Transverse colon (tissue), 4 donors: ENCODE measurements at regions not wholly inside any gene's neighbourhood (a gene's known extent, or its start where the extent isn't known, plus 50 kb on each side); places are given as distances from the start of the nearest gene placed in this dataset.

Experiments
- DNase-seq: peaks from one replicate; pipeline ENCODE4 v3.0.0-alpha.2; 2019
- H3K27ac ChIP-seq, 4 donors: fragments of 200-600 bp; sonication (generic); 2 replicates each; pipeline ENCODE4 v1.5.1; 2016 to 2018; ENCODE audit warnings: inconsistent platforms in 4 of 4
- H3K27me3 ChIP-seq: fragments of 200-600 bp; sonication (generic); 2 replicates; pipeline ENCODE4 v1.5.1; 2017; ENCODE audit warnings: inconsistent platforms
- H3K36me3 ChIP-seq, 4 donors: fragments of 200-600 bp; sonication (generic); 2 replicates each; pipeline ENCODE4 v1.5.1; 2017 to 2019; ENCODE audit warnings: inconsistent platforms in 4 of 4
- H3K4me1 ChIP-seq, 4 donors: fragments of 200-600 bp; sonication (generic); 2 replicates each; pipeline ENCODE4 v1.5.1; 2017 to 2020; ENCODE audit warnings: inconsistent platforms in 4 of 4
- H3K4me3 ChIP-seq, 4 donors: fragments of 200-600 bp; sonication (generic); 1 replicate in 1 of 4; 2 replicates in 3 of 4; pipeline versions ENCODE4 v1.5.1 to v1.6.1; 2017 to 2019; ENCODE audit warnings: inconsistent platforms in 4 of 4
- H3K9me3 ChIP-seq, 2 donors: fragments of 200-600 bp; sonication (generic); 2 replicates each; pipeline ENCODE4 v1.5.1; 2017 to 2019; ENCODE audit warnings: inconsistent platforms in 2 of 2
- CTCF ChIP-seq, 5 experiments: fragments of 200-600 bp in 3 of 5; fragments of 450-650 bp in 2 of 5; sonication (generic) in 3 of 5; IDR thresholded peaks; 1 replicate in 2 of 5; 2 replicates in 3 of 5; pipeline ENCODE4 v1.5.1; 2016 to 2017; ENCODE audit warnings: antibody characterized with exemption in 5 of 5, inconsistent platforms in 3 of 5, mild to moderate bottlenecking in 2 of 5, moderate library complexity in 1 of 5
- EP300 ChIP-seq: sonication (generic); formaldehyde crosslinking; IDR thresholded peaks from one replicate; pipeline ENCODE4 v1.6.1; 2017; ENCODE audit warnings: antibody characterized with exemption, low read depth
- POLR2A ChIP-seq: fragments of 450-650 bp; IDR thresholded peaks from one replicate; pipeline ENCODE4 v1.6.1; 2016; ENCODE audit warnings: antibody characterized with exemption, mild to moderate bottlenecking, moderate library complexity
- POLR2AphosphoS5 ChIP-seq, 3 donors: sonication (generic); formaldehyde crosslinking; IDR thresholded peaks; one replicate each; pipeline ENCODE4 v1.6.1; 2016; ENCODE audit warnings: antibody characterized with exemption in 3 of 3
- WGBS, 2 donors: methylation state at CpG; one replicate each; pipeline ENCODE4 v1.1.5; 2018; ENCODE audit warnings: low coverage in 1 of 2; 5-methylcytosine and 5-hydroxymethylcytosine counted together
- in situ Hi-C, 4 donors: fragments of 200-750 bp; cut with MboI; loops; one replicate each; pipeline versions ENCODE4 v1.15.0 to v1.15.1; 2017; ENCODE audit warnings: low sequenced_read_pairs in 3 of 4, low pct_ligation_motif_present in 1 of 4, low pct_unique_long_range_greater_than_20kb in 1 of 4
- intact Hi-C: fragments of 100-400 bp; cut with DNase I; formaldehyde crosslinking; loops from one replicate; pipeline ENCODE4 v1.15.1; 2023; ENCODE audit warnings: low total_unique reads

- intact Hi-C loops: loop anchor here (1.0 to 10.0 kb wide), 2 partner anchors 9 to 546 kb away; no protein-coding TSS in a partner anchor
- H3K4me1 ChIP-seq: peaks cover 0 to 8% (median 0%) of the 10 kb centered on the region in 4 donors
- H3K9me3 ChIP-seq: no peaks in the 10 kb centered on the region
- DNase-seq: no peak
- TF ChIP-seq POLR2A (no peak), EP300 (no peak), CTCF (IDR thresholded peaks at IDR 0.05) (no peak), POLR2AphosphoS5 (IDR thresholded peaks at IDR 0.05) (no peak)
- H3K4me3 ChIP-seq: no peak overlapping the region
- H3K27me3 ChIP-seq: peaks cover 26% of the 10 kb centered on the region
- no peaks in the 10 kb centered on the region for H3K36me3 ChIP-seq
- H3K27ac ChIP-seq: no peak overlapping the region
- in situ Hi-C loops: loop anchor here (10.0 to 25.0 kb wide), 3 partner anchors 529 to 554 kb away; no protein-coding TSS in a partner anchor
- WGBS, 2 donors: 73 to 82% methylated on average over 4 to 5 of the region's 5 CpGs
Measured at GRCh38 chr2:236508466-236508865, 61.2 kb upstream of the ACKR3 start.

DNA sequence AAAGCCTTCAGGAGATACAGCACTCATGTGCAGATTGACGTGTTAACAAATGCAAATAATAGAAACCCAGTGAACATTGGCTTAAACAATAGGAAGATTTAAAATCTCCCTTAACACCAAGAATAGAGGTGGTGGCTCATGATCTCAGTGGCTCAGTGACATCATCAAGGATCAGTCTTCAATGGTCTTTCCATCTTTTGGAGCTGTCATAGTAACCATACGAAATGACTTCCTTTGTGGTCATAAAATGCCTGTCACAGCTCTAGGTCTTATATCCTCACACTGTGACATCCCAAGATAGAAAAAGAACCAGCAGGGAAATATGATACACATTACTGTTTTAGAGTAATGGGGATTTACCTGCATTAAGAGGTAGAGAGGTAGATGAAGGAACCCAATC lies 59.6 kb upstream of the ACKR3 start:
- H3K9me3 ChIP-seq: no peaks in the 10 kb centered on the region
- H3K27ac ChIP-seq: no peak overlapping the region
- H3K27me3 ChIP-seq: peaks cover 26% of the 10 kb centered on the region
- H3K4me1 ChIP-seq: peaks cover 0 to 8% (median 0%) of the 10 kb centered on the region in 4 donors
- no peak overlapping the region for H3K4me3 ChIP-seq
- 45 to 53% methylated on average over 2 of the region's 2 CpGs for WGBS, 2 donors
- TF ChIP-seq CTCF (IDR thresholded peaks at IDR 0.05): no peak
- no peak for DNase-seq
- no peaks in the 10 kb centered on the region for H3K36me3 ChIP-seq
- intact Hi-C loops: loop anchor here (10.0 kb wide), 1 partner anchor 515 kb away; no protein-coding TSS in a partner anchor
- in situ Hi-C loops: loop anchor here in 3 of 4 donors (10.0 to 25.0 kb wide), 3 partner anchors 55 to 552 kb away; partner anchors contain the start of gene ACKR3 (in 1 of the 3)

DNA sequence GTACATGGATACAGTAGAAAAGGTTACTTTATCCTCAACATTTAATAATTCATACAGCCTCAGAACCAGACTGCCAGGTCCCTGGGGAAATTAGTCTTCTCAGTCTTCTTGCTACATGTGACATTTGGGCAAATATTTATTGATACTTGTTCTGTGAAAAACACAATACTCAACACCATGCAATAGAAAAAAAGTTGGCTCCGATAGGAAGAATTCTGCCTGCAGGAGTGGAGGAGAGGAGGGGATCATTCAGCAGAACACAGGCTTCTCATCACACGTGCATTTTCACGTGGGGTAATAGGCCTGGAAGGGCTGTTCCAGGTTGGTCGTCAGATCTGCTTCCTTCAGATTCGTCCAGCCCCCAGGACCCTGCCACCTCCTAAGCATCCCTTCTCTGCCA lies 58.4 kb upstream of the ACKR3 start:
- 72 to 78% methylated on average over 3 to 5 of the region's 5 CpGs for WGBS, 2 donors
- H3K4me3 ChIP-seq: no peak overlapping the region
- peaks cover 0 to 8% (median 0%) of the 10 kb centered on the region in 4 donors for H3K4me1 ChIP-seq
- peaks cover 24% of the 10 kb centered on the region for H3K27me3 ChIP-seq
- H3K27ac ChIP-seq: no peak overlapping the region
- H3K36me3 ChIP-seq: no peaks in the 10 kb centered on the region
- H3K9me3 ChIP-seq: no peaks in the 10 kb centered on the region
- no peak for DNase-seq
- intact Hi-C loops: loop anchor here (10.0 kb wide), 1 partner anchor 514 kb away; no protein-coding TSS in a partner anchor
- in situ Hi-C loops: loop anchor here in 3 of 4 donors (10.0 to 25.0 kb wide), 3 partner anchors 54 to 551 kb away; partner anchors contain the start of gene ACKR3 (in 1 of the 3)
- no peak for TF ChIP-seq POLR2A
- no peak for TF ChIP-seq POLR2AphosphoS5 (IDR thresholded peaks at IDR 0.05)
- TF ChIP-seq CTCF (IDR thresholded peaks at IDR 0.05): no peak
- TF ChIP-seq EP300: no peak

DNA sequence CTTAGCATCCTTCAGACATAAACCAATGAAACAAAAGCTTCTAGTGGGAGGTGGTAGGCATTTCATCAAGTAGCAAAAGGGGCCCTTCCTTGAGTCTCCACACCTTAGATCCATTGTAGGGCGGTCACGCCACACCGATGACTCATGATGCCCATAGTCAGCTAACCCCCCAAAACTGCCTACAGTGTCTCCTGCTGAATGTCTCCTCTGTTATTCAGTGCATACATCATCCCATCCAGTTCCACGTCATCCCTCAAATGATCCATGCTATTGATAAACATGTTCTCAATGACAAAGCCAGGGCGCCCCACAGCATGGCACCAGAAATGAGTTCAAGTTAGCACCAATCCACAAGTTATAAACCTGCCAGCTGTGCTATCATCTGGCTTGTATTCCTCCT lies 57.4 kb upstream of the ACKR3 start:
- DNase-seq: no peak
- peaks cover 14% of the 10 kb centered on the region for H3K27me3 ChIP-seq
- intact Hi-C loops: loop anchor here (2.0 to 10.0 kb wide), 2 partner anchors 57 to 513 kb away; partner anchors contain the start of gene ACKR3
- 90 to 95% methylated on average over 2 to 5 of the region's 5 CpGs for WGBS, 2 donors
- no peak for TF ChIP-seq POLR2AphosphoS5 (IDR thresholded peaks at IDR 0.05)
- TF ChIP-seq CTCF (IDR thresholded peaks at IDR 0.05): no peak
- no peak for TF ChIP-seq EP300
- TF ChIP-seq POLR2A: no peak
- H3K4me3 ChIP-seq: no peak overlapping the region
- no peaks in the 10 kb centered on the region for H3K9me3 ChIP-seq
- H3K27ac ChIP-seq: no peak overlapping the region
- in situ Hi-C loops: loop anchor here in 3 of 4 donors (10.0 to 25.0 kb wide), 3 partner anchors 53 to 550 kb away; partner anchors contain the start of gene ACKR3 (in 1 of the 3)
- H3K4me1 ChIP-seq: peaks cover 0 to 8% (median 0%) of the 10 kb centered on the region in 4 donors
- H3K36me3 ChIP-seq: no peaks in the 10 kb centered on the region
